GM18870 (cell line): ENCODE measurements at regions not wholly inside any gene's neighbourhood (a gene's known extent, or its start where the extent isn't known, plus 50 kb on each side); places are given as distances from the start of the nearest gene placed in this dataset.
"Not testable (repeated sequence)": the region's sequence is repeated elsewhere in the genome, so short reads cannot be mapped to it uniquely, and the experiment has no call there.

Experiments
- ATAC-seq: cut with Tn5 transposase; IDR thresholded peaks from one replicate; pipeline ENCODE4 v1.9.1; 2021; ENCODE audit warnings: moderate library complexity; ENCODE audit not compliant: unreplicated experiment

DNA sequence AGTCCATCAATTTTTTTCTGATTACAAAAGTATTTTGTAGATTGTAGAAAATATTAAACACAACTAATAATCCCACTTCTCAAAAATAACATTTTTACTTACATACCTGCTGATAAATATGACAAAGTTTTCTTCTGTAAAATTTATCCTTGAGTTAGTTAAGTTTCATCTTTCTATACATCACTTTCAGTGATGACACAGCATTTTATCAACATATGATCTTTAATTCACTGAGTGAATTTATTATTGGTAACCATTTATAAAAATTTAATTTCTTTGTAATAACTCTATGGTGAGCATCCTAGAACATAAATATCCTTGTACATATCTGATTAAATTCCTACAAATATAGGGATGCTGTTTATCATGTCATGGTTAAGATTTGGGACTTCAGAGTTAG is 385.0 kb upstream of the SLC35B3 start:
- no peak for ATAC-seq

DNA sequence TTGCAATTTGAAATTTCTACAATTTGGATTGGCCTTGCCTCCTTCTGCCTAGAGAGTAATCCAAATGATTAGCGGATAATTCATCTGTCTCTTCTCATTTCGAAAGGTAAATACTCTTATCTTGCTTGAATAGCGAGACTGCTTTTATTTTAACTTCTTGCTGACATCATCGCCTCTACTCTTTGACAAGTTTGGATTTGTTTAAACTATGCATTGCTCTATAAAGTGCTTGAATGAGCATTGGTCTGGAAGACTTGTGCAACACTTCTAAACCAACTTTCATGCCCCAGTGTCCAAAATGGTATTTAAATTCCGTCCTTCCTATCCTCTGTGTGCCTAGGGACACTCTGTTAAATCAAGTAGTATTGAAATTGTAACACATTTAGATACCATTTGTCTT is 384.1 kb upstream of the SLC35B3 start:
- no peak for ATAC-seq

DNA sequence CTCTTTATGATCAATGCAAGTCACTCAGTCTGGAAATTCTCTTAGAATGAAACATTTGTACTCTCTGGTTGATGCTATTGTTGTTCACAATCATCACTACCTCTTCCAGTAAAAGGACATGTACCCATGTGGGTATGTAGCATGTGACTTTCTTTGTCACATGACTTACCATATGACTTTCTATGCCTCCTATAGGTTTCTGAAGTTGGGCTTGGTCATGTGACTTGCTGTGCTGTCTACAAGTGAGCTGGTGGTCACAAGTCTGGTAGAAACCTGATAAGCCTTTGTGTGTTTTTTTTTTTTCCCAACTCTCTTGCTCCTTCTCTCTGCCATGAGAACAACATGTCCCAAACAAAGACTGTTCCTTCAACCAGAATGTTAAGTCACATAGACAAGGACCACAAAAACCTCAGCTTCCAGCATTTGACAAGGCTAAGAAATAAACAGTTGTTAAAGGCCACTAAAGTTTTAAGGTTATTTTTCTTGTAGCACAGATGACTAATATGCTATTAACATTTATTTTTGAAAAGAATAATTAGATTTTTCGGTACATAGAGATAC is 379.2 kb upstream of the SLC35B3 start:
- ATAC-seq, result no peak

DNA sequence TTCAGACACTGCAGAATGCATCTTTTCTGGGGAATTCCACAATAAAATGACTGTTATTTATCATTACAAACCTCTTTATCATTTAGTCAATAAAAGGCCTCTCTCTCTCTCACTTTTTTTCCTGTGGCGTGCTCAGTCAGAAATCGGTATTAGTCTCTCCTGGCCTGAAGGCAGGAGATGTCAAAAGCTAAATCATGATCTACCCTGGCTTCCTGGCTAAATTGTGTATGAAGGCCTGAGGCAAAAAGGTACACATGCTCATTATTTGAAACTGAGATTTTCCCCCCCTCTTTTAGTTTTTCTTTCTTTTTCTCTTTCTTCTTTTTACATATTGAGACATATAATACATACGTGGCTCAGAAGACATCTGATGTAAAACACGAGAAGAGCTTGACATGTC is 375.0 kb upstream of the SLC35B3 start:
- ATAC-seq, result no peak

DNA sequence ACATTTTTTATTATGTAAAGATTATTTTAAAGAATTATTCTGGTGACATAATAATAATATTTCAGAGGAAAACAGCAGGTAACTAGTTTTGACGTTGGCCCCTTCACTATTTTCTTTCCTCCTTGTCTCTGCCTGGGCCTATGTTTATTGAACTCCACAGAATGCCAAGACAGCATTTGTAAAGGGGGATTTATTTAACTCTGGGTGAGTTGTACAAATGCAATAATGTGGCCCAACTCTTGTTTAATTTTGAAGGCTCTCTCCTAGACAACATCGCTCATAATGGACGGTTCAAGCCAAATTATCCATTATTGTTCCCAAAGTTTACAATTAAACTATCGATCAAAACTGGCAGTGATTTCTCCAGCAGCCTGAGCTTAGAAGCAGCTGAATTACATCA is 374.3 kb upstream of the SLC35B3 start:
- no peak for ATAC-seq

DNA sequence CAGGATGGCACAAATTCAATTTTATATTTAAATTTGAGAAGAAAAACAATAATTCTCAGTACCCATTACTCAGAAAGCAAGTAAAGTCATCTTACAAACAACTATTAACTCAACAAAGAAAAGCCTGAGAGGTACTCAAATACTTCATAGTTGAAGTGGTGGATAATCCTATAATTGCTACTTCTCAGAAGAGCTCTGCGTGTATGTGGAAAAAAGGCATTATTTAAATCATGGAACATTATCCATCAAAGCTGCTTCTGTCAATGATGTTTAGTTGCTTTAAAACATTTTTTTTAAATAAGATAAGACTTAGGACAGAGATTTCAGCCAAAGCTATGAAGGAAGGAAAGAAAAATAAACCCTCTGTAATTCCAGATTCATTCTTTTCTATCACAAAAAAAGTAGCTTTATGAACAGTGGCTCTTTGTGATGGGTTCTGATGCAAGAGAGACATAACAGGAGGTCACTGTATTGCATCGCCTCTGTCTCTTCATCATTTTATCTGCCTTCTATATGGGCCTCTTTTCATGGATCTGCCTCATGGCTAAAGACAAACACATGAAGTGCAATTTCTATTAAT is 367.9 kb upstream of the SLC35B3 start:
- no peak for ATAC-seq

DNA sequence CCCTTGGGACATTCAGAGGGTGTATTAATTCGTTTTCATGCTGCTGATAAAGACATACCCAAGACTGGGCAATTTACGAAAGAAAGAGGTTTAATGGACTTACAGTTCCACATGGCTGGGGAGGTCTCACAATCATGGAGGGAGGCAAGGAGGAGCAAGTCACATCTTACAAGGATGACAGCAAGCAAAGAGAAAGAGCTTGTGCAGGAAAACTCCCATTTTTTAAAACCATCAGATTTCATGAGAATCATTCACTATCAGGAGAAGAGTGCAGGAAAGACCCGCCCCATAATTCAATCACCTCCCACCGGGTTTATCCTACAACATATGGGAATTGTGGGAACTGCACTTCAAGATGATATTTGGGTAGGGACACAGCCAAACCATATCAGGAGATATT is 367.1 kb upstream of the SLC35B3 start:
- ATAC-seq, result not testable (repeated sequence)

DNA sequence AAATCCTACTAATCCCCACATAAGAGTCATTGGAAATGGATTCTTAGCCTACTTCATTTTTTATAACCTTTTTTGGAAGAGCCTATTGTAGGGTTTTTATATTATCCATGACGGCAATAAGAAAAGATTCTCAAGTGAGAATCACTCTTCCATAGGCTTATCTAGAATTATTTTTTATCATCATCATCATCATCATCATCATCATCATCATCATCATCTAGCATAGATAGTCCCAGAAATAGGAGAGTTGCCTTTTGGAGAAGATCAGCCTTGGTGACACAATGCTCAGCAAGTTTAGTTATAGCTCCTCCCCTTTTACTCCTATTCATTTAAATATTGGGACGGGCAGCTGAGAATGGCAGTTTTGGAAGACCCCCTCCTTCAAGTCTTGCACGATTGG is 359.1 kb upstream of the SLC35B3 start:
- no peak for ATAC-seq

DNA sequence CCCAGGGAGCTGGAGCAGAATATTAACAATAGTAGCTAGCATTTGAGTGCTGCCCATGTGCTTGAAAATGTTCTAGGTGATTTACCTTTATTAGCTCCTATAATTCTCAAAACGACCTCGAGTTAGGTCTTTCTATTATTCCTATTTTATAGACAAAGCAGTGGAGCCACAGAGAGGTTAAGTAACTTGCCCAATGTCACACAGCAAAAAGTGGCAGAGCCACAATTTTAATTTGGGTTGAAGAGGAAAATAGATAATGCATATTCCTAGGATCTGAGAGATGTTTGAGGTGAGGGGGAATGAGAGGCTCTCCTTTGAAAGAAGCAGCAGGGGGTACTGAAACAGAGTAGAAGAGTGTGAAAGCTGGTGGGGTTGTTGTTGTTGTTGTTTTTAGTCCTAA is 354.5 kb upstream of the SLC35B3 start:
- ATAC-seq, result no peak

DNA sequence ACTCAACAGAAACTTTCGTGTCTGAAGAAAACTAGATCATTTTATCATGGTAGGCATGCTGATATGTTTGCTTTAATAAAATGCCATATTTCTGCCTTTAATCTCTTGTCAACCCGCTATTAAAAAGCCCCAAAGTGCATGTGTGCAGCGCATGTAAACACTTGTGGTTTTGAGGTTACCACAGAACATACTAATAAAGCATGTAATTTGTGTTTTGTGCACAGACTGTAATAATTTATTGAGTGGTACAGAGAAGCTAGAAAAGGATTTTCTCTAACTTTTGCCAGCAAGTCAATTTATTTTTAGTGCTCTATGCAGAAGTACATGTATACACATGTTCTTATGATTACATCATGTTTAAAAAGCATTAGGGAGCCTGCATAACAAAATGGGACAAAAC is 349.9 kb upstream of the SLC35B3 start:
- ATAC-seq, result no peak

DNA sequence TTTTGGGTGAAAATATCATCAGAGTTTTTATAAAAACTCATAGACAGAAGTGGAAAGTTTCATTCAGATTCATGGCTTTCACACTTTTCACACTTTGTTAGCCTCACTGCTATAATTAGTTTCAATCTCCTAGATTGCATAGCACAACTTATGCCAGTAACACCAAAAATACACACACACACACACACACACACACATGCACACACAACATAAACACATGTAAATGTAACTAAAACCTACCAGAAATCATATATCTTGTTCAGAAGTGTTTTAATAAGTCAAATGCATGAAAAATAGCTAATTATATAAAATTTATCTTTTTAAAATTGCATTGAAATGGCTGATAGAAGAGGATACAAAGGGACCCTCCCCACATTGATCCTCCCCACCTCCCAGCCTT is 347.8 kb upstream of the SLC35B3 start:
- no peak for ATAC-seq

DNA sequence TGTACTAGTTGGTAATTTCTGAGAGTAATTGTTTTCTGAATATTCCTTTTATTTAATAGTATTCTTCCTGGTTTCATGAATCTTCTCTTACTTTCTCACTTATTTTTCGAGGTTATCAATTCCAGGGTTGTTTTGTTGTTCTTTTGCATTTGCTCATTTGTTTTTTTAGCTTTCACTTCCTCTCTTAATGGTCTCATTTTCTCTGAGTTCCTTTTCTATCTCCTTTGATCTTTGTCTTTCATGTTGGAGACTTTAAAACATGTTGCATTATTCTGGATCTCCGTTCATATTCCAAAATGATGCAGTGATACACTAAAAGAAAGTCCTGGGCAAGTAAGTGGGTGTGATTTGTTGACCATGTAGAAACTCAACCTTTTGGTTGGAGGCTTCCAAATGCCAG is 345.3 kb upstream of the SLC35B3 start:
- no peak for ATAC-seq

DNA sequence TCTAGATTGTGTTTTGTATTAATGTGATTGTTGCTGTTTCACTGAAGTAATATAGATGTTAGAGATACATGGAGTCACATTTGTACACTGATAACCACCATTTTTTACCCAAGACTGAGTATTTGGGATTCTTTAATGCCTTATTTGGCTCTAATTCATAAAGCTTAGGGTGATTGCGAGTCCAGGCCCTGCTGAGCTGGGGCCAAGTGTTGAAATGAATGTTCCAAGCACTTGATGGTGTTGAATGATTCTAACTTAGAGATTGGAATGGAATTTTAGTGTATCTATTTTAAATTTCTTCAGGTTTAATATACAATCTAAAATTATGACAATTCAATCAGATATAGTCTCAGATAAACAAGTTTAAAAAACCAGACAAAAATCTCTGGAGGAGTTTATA is 329.4 kb upstream of the SLC35B3 start:
- no peak for ATAC-seq

DNA sequence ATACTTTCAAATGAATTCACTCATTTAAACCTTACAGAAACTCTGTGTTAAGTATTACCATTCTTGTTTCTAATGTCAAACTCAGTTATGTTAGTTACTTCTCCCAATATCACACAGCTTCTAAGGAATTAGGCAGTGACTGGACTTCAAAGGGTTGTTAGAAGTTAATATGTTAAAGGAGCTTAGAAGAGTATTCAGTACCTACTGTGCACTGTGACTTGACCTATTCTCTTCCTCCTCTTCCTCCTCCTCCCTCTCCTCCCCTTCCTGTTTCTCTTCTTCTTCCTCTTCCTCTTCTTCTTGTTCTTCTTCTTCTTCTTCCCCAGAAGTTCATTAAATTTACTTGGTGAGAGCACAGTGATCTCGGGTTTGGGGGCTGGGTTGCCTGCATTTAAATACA is 325.6 kb upstream of the SLC35B3 start:
- no peak for ATAC-seq

DNA sequence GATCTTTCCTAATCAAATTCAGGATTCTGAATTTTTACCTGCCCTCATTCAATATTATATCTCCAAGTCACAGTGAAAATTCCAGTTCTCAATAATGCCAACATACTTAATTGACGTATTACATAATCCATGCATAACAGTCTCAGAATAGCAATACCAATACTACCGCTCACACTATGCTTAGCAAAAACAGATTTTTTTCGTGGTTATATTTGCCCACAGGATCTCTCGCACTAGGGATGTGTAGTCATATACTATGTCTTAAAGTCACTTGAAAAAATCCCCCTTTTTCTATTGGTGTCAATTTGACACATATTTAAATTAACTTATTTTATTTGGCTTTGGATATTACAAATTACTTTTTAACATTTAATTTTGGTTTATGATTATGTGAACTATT is 323.1 kb upstream of the SLC35B3 start:
- no peak for ATAC-seq

DNA sequence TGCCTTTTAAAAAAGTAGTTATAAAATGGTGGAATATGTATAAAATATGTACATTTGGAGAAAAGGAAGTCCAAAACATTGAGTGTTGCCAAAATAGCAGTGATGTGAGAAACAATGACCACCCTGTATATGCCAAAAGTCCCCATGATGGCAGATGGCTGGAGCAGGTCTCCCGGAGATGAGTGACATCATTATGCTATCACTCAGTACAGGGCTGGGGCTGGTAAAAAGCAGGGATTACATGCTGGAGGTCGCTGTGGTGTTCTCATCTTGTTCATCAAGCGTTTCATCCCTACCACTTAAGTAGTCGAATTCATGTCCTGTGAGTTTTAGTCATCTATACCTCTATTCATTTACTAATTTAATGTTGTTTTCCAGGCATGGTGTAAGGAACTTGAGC is 315.3 kb upstream of the SLC35B3 start:
- no peak for ATAC-seq

DNA sequence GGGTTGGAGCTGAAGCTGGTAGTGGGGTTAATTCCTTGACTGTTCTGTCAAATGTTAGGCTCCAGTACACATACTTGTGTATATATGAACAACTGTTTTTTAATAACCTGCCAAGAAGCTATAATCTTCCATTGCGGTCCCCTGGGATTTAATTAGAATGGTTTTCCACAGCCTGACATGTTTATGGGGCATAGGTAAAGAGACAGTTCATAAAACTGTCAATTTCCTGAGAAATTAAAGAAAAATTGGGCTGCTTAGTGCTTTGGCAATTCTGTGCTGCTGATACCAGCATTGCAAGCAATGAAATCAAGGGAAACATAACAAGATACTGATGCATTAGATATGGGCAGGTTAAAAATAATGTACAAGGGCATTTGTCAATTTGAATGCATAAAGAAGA is 314.1 kb upstream of the SLC35B3 start:
- no peak for ATAC-seq

DNA sequence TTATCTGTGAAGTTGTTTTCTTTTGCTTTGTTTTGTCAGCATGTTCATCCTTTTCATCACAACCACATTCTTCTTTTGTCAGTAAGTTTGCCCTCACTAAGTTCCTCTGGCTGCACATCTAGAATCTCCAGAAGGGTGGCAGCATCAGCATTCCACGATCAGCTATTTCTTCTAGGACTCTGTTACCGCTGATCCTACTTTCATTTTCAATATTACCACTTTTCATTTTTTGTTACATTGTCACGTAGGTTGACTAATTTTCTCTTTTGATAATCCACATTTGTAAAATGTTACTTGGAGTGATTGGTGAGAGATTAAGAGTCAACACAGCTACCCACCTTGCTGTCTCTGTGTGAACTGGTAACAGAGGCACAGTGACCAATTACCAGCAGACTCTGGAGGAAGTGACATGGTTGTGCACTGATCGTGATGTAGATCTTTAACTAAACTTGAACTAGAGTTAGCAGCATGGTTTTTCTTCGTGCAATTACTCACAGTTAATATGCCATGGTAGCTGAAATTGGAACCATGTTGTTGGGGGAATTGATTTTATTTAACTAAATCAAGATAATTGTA is 307.9 kb upstream of the SLC35B3 start:
- ATAC-seq, result peak; percentile 88

DNA sequence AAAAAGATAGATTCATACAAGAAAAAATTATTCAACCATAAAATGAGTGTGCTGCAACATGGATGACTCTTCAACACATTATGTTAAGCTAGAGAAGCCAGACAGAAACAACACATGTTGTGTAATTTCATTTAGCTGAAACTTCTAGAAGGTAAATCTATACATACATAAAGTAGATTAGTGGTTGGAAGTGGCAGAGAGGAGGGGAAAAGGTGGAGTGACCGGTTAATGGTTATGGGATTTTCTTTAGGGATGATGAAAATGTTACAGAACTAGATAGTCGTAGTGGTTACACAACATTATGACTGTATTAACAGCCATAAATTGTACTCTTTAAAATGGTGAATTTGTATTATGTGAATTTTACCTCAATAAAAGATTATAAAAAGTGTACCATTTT is 304.1 kb upstream of the SLC35B3 start:
- no peak for ATAC-seq

DNA sequence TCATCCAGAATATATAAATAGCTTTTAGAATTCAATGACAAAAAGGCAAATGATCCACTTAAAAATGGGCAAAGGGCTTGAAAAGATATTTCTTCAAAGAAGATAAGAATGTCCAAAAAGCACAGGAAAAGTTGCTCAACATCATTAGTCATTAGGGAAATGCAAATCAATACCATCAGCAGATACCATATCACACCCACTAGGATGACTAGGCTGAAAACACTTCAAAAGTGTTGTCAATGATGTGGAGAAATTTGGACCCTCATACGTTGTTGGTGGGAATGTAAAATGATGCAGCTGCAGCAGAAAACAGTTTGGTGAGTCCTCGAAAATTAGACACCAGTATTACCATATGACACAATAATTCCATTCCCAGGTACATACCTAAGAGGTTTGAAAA is 303.6 kb upstream of the SLC35B3 start:
- no peak for ATAC-seq

DNA sequence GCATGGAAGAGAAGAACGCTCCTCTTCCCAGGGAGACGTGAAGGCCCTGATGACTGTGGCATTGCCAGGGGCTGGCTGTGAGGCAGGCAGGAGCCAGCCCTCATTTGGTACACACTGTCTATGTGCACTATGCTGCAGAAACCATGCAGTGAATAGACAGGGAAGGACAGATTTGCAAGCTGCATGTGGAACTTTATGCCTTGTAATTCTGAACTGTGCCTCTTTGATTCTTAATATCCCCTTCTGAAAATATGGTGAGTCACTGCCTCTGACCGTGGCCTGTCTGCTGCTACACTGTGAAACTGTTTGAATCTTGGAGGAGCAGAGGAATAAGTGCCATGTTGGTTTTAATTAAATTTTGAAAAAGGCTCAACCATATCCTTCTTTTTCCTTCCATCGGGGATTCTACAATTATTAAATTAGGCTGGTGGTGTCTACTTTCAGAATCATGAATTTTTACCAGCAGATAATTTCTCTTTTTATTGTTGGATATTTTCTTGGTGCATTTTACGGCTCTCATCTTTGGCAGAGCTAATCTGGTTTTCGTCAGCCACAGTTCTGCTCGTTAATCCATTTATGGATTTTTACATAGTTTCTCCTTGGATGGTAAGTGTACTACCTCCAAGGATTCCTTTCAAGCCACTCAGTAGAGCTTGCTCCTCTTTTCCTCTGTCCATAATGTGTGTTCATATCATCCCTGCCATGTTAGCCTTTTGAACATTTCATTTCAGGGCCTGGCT is 301.0 kb upstream of the SLC35B3 start:
- no peak for ATAC-seq

DNA sequence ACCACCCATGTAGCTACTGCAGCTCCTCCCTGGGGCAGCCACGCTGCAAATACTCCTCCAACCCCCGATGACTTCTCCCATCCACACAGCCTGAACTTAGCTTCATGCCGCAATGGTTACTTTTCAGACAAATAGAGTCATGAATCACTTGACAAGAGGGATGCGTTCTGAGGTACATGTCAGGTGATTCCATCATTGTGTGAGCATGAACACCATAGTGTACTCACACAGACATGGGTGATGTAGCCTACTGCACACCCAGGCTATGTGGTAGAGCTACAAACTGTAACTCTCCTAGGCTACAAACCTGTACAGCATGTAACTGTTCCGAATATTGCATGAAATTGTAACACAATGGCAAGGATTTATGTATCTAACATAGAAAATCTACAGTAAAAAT is 298.5 kb upstream of the SLC35B3 start:
- ATAC-seq, result no peak
